CD4-positive, alpha-beta T cell treated with Interleukin-15 for 1 hour (primary cell): ENCODE measurements at regions not wholly inside any gene's neighbourhood (a gene's known extent, or its start where the extent isn't known, plus 50 kb on each side); places are given as distances from the start of the nearest gene placed in this dataset.
"Not testable (repeated sequence)": the region's sequence is repeated elsewhere in the genome, so short reads cannot be mapped to it uniquely, and the experiment has no call there.

Experiments
- DNase-seq: peaks from one replicate; pipeline ENCODE4 v3.0.0-alpha.2; 2020

DNA sequence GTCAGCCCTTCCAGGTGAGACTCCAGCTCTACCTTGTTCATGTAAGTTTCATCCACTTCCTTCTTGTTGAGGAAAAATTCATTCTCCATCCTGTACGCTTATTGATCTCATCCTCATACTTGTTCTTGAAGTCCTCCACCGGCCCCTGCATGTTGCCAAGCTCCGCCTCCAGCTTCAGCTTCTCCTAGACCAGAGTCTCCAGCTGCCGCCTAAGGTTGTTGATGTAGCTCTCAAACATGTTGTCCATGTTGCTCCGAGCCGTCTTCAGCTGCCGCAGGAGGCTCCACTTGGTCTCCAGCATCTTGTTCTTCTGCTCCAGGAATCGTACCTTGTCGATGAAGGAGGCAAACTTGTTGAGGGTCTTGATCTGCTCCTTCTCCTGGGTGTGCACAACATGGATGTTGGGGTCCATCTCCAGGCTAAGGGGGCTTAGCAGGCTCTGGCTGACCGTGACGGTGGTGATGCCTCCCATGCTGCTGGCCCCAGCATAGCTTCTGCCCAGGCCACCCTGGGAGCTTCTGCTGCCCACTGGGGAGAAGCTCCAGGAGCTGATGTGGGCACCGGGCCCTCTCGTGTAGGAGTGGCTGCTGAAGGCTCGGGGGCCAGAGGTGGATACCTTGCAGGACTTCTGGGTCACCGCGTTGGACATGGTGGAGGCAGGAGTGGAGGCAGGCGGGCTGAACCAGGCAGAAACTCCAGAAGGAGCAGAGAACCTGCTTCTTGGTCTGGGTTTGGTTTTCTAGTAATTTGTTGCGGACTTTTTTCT is 422.6 kb upstream of the ARPP21 start:
- no peak for DNase-seq

- DNase-seq: no peak
Measured at GRCh38 chr3:35223632-35224394, 415.5 kb upstream of the ARPP21 start.

DNA sequence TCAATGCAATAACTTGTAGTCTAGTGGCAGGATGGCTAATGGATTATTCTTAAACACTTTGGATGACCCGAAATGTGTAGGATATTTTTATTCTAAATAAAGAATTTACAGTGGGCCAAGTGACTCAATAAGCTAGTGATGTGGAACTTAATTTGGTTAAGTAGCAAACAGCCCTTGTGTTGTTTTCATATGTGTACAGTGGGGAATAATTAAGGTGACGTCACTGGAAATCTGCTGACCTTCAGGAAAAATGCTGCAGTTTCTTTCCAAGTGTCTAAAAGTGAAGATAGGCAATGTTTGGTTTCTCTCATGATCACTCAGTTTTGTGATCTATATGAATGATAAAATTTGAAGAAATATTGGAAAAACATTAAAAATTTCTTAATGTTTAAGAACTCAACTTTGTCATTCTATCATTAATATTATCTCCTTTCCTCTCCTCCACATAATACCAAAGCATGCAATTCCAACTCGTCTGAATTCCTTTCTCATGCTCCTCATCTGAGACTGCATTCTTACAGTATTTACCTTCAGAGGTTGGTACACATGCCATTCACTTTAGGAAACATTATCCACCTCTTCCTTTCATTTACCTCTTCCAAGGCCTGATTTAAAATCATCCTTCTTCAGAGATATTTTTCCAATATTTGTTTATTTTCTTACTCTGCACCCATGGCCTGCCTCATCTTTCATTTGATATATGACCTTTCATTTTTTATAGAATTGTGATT is 414.6 kb upstream of the ARPP21 start:
- no peak for DNase-seq

DNA sequence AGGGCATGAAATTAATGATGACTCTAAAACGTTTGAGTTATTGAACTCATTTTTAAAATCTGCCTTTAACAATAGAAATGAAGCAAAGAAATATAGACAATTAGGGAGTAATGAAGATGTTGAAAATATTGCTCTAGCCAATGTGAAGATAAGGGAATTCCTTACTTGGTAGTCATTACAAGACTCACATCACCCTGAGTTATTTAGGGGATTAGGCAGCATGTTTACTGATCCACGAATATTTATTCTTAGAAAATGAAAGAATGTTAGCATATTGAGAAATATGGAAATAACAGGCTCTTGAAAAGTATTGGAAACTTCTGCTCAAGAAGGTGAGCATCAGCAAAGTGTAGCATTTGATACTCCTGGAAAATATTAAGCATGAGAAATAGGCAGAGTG is 398.1 kb upstream of the ARPP21 start:
- no peak for DNase-seq

- DNase-seq: no peak
Measured at GRCh38 chr3:35254917-35255316, 384.4 kb upstream of the ARPP21 start.

DNA sequence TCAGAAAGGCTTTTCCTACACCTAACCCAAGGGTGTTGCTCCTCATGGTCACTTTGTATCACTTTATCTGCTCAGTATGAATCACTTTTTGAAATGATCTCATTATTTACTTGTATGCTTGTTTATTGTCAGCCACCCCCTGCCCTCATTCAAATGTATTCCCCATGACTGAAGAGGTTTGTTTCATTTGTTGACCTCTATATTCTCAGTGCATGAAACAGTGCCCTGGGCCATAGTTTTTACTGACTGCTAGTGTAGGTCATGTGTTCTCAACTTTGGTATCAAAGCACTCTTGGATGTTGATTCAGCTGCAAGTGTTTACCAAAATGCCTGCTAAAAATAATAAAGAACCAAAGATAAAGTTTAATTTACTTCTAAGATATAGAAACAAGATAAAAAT is 381.7 kb upstream of the ARPP21 start:
- DNase-seq: no peak

DNA sequence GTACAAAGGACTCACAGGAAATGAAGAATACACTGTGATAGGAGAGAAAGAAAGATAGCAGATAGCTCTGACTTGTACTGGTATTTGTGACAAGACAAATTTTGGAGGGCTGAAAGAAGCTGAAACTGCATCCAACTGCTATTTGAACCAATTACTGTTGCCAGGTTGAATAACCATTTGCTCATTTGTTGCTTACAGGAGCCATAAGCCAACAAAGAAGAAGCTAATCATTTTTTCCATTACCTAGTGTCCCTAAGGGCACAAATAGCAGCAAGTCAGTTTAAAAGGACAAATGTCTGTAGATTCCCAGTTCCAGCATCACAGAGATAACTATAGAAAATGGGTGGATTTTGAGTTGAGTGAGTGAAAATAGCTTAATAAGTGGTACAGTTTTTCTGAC is 376.9 kb upstream of the ARPP21 start:
- no peak for DNase-seq

GRCh38 chr3:35263477-35263876 is 375.8 kb upstream of the ARPP21 start:
- DNase-seq: no peak

DNA sequence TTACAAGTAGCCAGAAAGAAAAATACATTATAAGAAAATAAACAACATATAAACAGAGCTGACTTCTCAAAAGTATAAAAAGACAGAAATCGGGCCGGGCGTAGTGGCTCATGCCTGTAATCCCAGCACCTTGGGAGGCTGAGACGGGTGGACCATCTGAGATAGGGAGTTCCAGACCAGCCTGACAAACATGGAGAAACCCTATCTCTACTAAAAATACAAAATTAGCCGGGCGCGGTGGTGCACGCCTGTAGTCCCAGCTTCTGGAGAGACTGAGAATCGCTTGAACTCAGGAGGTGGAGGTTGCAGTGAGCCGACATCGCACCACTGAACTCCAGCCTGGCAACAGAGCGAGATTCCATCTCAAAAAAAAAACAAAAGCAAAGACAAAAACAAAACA is 373.3 kb upstream of the ARPP21 start:
- DNase-seq: not testable (repeated sequence)

DNA sequence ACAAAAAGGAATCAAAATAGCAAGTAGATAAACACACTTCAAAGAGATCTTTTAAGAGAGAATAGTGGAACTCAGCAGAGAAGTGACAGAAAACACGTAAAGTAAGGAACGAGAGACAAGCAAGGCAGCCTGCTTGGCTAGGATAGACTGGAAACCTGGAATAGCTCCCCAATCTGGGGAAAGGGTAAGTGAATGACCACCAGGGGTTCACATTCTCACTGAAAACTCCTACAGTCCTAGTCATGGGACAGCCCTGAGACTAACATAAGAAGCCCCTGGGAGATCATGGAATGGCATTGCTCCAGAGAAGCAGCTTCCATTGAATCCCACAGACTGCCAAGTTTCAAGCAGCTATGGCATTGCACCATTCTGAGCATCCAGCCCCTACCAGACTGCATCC is 363.6 kb upstream of the ARPP21 start:
- peak; percentile 15 for DNase-seq

GRCh38 chr3:35276568-35276967 is 362.8 kb upstream of the ARPP21 start:
- no peak for DNase-seq

DNA sequence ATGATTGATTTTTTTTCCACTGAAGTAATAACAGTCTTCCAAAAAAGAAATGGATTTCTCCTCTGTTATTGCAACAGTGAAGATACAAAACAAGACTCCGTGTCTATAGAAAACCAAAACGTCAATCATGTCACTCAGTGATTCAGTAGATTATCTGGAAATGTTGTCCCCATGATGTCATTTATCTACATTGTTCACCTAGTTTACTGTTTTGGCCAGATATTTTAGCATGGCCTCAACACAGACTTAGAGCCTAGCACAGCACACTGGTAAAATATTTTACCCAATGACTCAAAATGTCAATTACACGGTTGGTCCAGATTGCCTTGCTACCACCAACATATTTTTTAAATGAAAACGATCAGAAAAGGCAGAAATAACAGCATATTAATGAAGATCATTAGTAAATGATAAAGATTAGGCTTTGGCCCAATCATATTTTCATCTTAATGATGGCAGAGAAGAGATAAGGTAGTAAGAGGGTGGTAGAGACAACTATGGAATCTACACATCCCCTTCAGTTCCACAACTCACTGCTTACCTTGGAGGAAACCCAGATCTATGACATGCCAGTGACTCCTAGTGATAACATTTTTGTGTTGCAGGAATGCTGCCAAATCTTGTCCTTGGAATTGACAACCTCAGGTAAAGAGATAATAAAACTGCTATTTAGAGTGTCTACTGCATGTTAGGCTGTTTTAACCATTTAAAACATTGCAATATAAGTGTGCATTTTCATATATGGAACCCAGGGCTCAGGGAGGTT is 347.7 kb upstream of the ARPP21 start:
- DNase-seq: no peak

DNA sequence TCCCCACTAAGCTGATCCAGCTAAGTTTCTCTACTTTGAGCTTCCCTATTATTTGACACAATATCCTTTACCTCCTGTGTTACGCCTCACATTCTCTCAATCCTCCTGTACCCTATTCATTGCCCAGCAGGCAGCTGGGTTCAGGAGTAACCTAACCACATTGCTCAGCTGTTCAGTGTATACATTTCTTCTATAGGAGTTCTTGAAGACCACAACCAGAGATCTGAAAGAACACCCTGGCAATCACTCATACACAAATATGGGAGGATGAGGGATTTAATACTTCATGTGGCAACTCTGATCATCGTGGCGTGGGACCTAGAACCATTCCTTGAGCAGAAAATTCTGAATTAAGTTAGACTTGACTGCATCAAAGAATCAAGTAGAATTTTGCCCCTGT is 346.8 kb upstream of the ARPP21 start:
- DNase-seq: no peak

GRCh38 chr3:35295906-35296305 is 343.4 kb upstream of the ARPP21 start:
- no peak for DNase-seq

- no peak for DNase-seq
Measured at GRCh38 chr3:35296533-35296932, 342.8 kb upstream of the ARPP21 start.

DNA sequence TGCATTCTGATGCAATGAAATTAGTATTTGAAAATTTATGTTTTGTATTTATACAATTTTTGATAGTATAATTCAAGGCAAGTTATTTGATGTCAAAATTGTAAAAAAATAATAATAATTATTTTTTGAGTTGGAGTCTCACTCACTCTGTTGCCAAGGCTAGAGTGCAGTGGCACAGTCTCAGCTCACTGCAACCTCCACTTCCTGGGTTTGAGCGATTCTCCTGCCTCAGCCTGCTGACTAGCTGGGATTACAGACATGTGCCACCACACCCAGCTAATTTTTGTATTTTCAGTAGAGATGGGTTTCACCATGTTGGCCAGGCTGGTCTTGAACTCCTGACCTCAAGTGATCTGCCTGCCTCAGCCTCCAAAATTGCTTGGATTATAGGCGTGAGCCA is 342.4 kb upstream of the ARPP21 start:
- not testable (repeated sequence) for DNase-seq

GRCh38 chr3:35305406-35305805 is 333.9 kb upstream of the ARPP21 start:
- DNase-seq: no peak

- no peak for DNase-seq
Measured at GRCh38 chr3:35307296-35307695, 332.0 kb upstream of the ARPP21 start.

DNA sequence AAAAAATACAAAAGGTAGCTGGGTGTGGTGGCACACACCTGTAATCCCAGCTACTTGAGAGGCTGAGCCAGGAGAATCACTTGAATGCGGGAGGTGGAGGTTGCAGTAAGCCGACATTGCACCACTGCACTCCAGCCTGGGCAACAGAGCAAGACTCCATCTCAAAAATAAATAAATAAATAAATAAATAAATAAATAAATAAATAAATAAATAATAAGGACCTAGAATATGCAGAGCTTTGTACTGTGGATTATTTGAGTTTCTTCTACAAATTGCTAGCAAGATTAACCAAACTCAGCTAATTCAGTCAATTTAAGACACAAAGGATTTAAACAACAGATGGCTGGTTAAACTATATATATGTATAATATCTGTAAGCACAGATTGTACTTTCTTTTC is 322.5 kb upstream of the ARPP21 start:
- not testable (repeated sequence) for DNase-seq

- DNase-seq: no peak
Measured at GRCh38 chr3:35320646-35321407, 318.5 kb upstream of the ARPP21 start.

- no peak for DNase-seq
Measured at GRCh38 chr3:35322070-35322469, 317.3 kb upstream of the ARPP21 start.

GRCh38 chr3:35335703-35336102 is 303.6 kb upstream of the ARPP21 start:
- no peak for DNase-seq
